ENCODE measurements at regions not wholly inside any gene's neighbourhood (a gene's known extent, or its start where the extent isn't known, plus 50 kb on each side); places are given as distances from the start of the nearest gene placed in this dataset.

DNA sequence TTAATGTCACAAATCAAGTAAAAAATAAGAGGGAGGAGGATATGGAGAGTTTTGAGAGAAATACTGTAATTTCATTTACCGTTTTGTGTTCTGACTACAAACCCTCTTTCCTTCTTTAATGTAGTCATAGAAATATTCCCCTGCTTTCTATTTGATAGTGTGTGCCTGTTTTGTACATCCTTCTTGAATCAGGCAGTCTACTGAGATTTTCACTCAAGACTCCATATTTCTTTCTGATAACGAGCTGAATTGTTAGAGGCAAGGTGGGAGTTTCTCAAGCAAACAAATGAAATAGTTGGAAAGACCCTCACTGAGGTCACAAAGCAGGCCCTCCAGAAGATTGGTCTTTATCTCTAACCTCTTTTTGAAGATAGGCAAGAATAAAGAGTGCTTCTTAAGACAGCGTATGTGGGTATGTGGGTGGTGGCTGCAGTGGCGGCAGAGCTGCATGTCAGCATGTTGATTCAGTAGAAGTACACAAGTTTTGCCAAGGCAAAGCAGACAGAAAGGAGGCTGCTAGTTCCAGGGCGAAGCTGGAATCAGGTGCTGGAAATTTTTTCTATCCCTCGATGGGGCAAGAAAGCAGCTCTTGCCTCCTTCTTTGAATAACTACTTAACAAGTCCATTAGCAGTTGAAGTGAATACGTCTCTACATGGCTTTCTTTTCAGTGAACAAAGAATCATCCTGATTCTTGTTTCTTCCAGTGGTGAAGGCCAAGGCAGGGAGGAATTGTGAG lies 164.2 kb downstream of the FAM76B start:
- TF ChIP-seq EZH2 (IDR thresholded peaks at IDR 0.05; ENCODE audit: borderline replicate concordance) (no peak), EZH2phosphoT487 (IDR thresholded peaks at IDR 0.05; ENCODE audit: low read depth, severe bottlenecking, unreplicated experiment) (no peak)
- TF ChIP-seq, protein P1, sequence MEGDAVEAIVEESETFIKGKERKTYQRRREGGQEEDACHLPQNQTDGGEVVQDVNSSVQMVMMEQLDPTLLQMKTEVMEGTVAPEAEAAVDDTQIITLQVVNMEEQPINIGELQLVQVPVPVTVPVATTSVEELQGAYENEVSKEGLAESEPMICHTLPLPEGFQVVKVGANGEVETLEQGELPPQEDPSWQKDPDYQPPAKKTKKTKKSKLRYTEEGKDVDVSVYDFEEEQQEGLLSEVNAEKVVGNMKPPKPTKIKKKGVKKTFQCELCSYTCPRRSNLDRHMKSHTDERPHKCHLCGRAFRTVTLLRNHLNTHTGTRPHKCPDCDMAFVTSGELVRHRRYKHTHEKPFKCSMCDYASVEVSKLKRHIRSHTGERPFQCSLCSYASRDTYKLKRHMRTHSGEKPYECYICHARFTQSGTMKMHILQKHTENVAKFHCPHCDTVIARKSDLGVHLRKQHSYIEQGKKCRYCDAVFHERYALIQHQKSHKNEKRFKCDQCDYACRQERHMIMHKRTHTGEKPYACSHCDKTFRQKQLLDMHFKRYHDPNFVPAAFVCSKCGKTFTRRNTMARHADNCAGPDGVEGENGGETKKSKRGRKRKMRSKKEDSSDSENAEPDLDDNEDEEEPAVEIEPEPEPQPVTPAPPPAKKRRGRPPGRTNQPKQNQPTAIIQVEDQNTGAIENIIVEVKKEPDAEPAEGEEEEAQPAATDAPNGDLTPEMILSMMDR (IDR thresholded peaks at IDR 0.05; ENCODE audit: poor library complexity) = no peak
